ENCODE measurements at regions not wholly inside any gene's neighbourhood (a gene's known extent, or its start where the extent isn't known, plus 50 kb on each side); places are given as distances from the start of the nearest gene placed in this dataset.
A peak's percentile ranks its signal among the peaks of the same experiment; 100 is the strongest.

- Histone ChIP-seq H3K36me3 (ENCODE audit: low read depth, low read length) (no peaks in the 10 kb centered on the region), H3K27me3 (ENCODE audit: low read length) (no peaks in the 10 kb centered on the region), H3K4me3 (ENCODE audit: low read length) (no peak overlapping the region), H3K79me2 (ENCODE audit: low read length) (no peaks in the 10 kb centered on the region), H3K9me2 (replicated peaks; ENCODE audit: low read length) (no peaks in the 10 kb centered on the region), H3K9me3 (ENCODE audit: low read length) (no peaks in the 10 kb centered on the region), H3F3A (ENCODE audit: low read length, unreplicated experiment) (no peaks in the 10 kb centered on the region), H2AFZ (ENCODE audit: low read length) (no peak overlapping the region), H3K9ac (ENCODE audit: low read length) (no peak overlapping the region), H3K27ac (ENCODE audit: low read length) (no peak overlapping the region), H3K4me2 (ENCODE audit: low read length) (no peak overlapping the region), H3K4me1 (ENCODE audit: insufficient read depth, low read length) (peaks cover 10% of the 10 kb centered on the region), H4K20me1 (ENCODE audit: low read length) (no peaks in the 10 kb centered on the region)
- ATAC-seq (no peak), DNase-seq (no peak)
- intact Hi-C loops (cut with micrococcal nuclease), result loop anchor here (5.0 kb wide), 2 partner anchors 43 to 83 kb away; no protein-coding TSS in a partner anchor
- ChIA-PET CTCF (interaction anchor here (0.6 kb wide), 1 partner anchor 185 kb away, joined by 3 read pairs; no protein-coding TSS in a partner anchor), POLR2A (ENCODE audit: unreplicated experiment) (no interaction called here)
- no TSS peak for BruUV-seq (replicated peaks)
- no peak for TF ChIP-seq EZH2phosphoT487 (IDR thresholded peaks at IDR 0.05; ENCODE audit: borderline replicate concordance, low read length)
- no peak for TF ChIP-seq CTCF (conservative IDR thresholded peaks at IDR 0.05; ENCODE audit: low read depth, low read length)
- no peak for TF ChIP-seq EZH2 (IDR thresholded peaks at IDR 0.05; ENCODE audit: low read length, unreplicated experiment)
Observed at GRCh38 chr4:152269448-152270191, 266.3 kb downstream of the FBXW7 start.

GRCh38 chr4:152267811-152268210, 268.1 kb downstream of the FBXW7 start:
- ChIA-PET POLR2A (ENCODE audit: unreplicated experiment) (no interaction called here), CTCF (no interaction called here)
- no peaks in the 10 kb centered on the region for H3K36me3 ChIP-seq (ENCODE audit: low read depth, low read length)
- ATAC-seq, result no peak
- no peak for DNase-seq
- TF ChIP-seq EZH2phosphoT487 (IDR thresholded peaks at IDR 0.05; ENCODE audit: borderline replicate concordance, low read length), result no peak
- no peak for TF ChIP-seq EZH2 (IDR thresholded peaks at IDR 0.05; ENCODE audit: low read length, unreplicated experiment)
- no peak for TF ChIP-seq CTCF (conservative IDR thresholded peaks at IDR 0.05; ENCODE audit: low read depth, low read length)
- no peaks in the 10 kb centered on the region for H3K79me2 ChIP-seq (ENCODE audit: low read length)
- H3K27me3 ChIP-seq (ENCODE audit: low read length), result no peaks in the 10 kb centered on the region
- H3K4me1 ChIP-seq (ENCODE audit: insufficient read depth, low read length), result peaks cover 17% of the 10 kb centered on the region
- H3F3A ChIP-seq (ENCODE audit: low read length, unreplicated experiment), result no peaks in the 10 kb centered on the region
- H3K4me3 ChIP-seq (ENCODE audit: low read length), result no peak overlapping the region
- intact Hi-C loops (cut with micrococcal nuclease), result loop anchor here (5.0 kb wide), 2 partner anchors 44 to 84 kb away; no protein-coding TSS in a partner anchor
- H2AFZ ChIP-seq (ENCODE audit: low read length), result no peak overlapping the region
- H3K9me3 ChIP-seq (ENCODE audit: low read length), result no peaks in the 10 kb centered on the region
- no peak overlapping the region for H3K9ac ChIP-seq (ENCODE audit: low read length)
- no peak overlapping the region for H3K27ac ChIP-seq (ENCODE audit: low read length)
- H3K9me2 ChIP-seq (replicated peaks; ENCODE audit: low read length), result no peaks in the 10 kb centered on the region
- no peaks in the 10 kb centered on the region for H4K20me1 ChIP-seq (ENCODE audit: low read length)
- no TSS peak for BruUV-seq (replicated peaks)
- H3K4me2 ChIP-seq (ENCODE audit: low read length), result no peak overlapping the region

GRCh38 chr4:152266831-152267480, 268.9 kb downstream of the FBXW7 start:
- ChIA-PET POLR2A (ENCODE audit: unreplicated experiment) (no interaction called here), CTCF (no interaction called here)
- H3K4me1 ChIP-seq (ENCODE audit: insufficient read depth, low read length), result peaks cover 17% of the 10 kb centered on the region
- H3K4me2 ChIP-seq (ENCODE audit: low read length), result no peak overlapping the region
- no peaks in the 10 kb centered on the region for H3K9me3 ChIP-seq (ENCODE audit: low read length)
- ATAC-seq, result no peak
- H3K79me2 ChIP-seq (ENCODE audit: low read length), result no peaks in the 10 kb centered on the region
- H3K36me3 ChIP-seq (ENCODE audit: low read depth, low read length), result no peaks in the 10 kb centered on the region
- intact Hi-C loops (cut with micrococcal nuclease), result loop anchor here (5.0 kb wide), 2 partner anchors 45 to 85 kb away; no protein-coding TSS in a partner anchor
- H3K4me3 ChIP-seq (ENCODE audit: low read length), result no peak overlapping the region
- H3K27me3 ChIP-seq (ENCODE audit: low read length), result no peaks in the 10 kb centered on the region
- TF ChIP-seq EZH2phosphoT487 (IDR thresholded peaks at IDR 0.05; ENCODE audit: borderline replicate concordance, low read length), result no peak
- TF ChIP-seq CTCF (conservative IDR thresholded peaks at IDR 0.05; ENCODE audit: low read depth, low read length), result no peak
- no peak for TF ChIP-seq EZH2 (IDR thresholded peaks at IDR 0.05; ENCODE audit: low read length, unreplicated experiment)
- H3K9ac ChIP-seq (ENCODE audit: low read length), result no peak overlapping the region
- no peaks in the 10 kb centered on the region for H4K20me1 ChIP-seq (ENCODE audit: low read length)
- no peaks in the 10 kb centered on the region for H3K9me2 ChIP-seq (replicated peaks; ENCODE audit: low read length)
- no TSS peak for BruUV-seq (replicated peaks)
- DNase-seq, result peak; percentile 16
- H3K27ac ChIP-seq (ENCODE audit: low read length), result no peak overlapping the region
- no peaks in the 10 kb centered on the region for H3F3A ChIP-seq (ENCODE audit: low read length, unreplicated experiment)
- no peak overlapping the region for H2AFZ ChIP-seq (ENCODE audit: low read length)

Measured in PC-3 (cell line).